ENCODE measurements at regions not wholly inside any gene's neighbourhood (a gene's known extent, or its start where the extent isn't known, plus 50 kb on each side); places are given as distances from the start of the nearest gene placed in this dataset.

GRCh38 chr11:27187848-27188621 lies 147.4 kb downstream of the BBOX1 start:
- DNase-seq = no peak

- no peak for DNase-seq
Observed at GRCh38 chr11:27187075-27187847, 146.6 kb downstream of the BBOX1 start.

GRCh38 chr11:27186580-27186979 lies 146.0 kb downstream of the BBOX1 start:
- no peak for DNase-seq

- no peak for DNase-seq
Observed at GRCh38 chr11:27184458-27185312, 144.1 kb downstream of the BBOX1 start.

GRCh38 chr11:27183672-27184457 lies 143.2 kb downstream of the BBOX1 start:
- peak; percentile 18 to 32 for DNase-seq

GRCh38 chr11:27179334-27179733 lies 138.7 kb downstream of the BBOX1 start:
- DNase-seq = no peak

- no peak for DNase-seq
Observed at GRCh38 chr11:27178859-27179258, 138.2 kb downstream of the BBOX1 start.
